ENCODE measurements at regions not wholly inside any gene's neighbourhood (a gene's known extent, or its start where the extent isn't known, plus 50 kb on each side); places are given as distances from the start of the nearest gene placed in this dataset.

DNA sequence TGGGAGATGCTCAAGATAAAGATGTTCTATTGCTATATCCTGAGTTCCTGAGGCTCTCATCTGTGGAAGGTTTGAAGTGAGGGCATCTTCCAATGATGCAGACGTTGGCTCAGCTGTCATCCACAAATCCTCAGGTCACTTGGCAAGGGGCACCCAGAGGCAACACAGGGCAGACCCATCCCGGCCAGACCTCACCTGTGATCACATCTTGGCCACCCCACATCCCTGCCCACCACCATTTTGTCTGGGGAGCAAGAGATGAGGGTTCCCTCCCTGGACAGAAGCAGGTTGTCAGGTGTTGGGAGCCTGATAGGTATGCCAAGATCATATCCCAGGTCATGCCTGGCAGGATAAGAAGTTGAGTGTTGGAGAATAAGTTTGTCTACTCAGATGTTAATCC, 918.2 kb upstream of the ZNF722 start:
- TF ChIP-seq, protein P1, sequence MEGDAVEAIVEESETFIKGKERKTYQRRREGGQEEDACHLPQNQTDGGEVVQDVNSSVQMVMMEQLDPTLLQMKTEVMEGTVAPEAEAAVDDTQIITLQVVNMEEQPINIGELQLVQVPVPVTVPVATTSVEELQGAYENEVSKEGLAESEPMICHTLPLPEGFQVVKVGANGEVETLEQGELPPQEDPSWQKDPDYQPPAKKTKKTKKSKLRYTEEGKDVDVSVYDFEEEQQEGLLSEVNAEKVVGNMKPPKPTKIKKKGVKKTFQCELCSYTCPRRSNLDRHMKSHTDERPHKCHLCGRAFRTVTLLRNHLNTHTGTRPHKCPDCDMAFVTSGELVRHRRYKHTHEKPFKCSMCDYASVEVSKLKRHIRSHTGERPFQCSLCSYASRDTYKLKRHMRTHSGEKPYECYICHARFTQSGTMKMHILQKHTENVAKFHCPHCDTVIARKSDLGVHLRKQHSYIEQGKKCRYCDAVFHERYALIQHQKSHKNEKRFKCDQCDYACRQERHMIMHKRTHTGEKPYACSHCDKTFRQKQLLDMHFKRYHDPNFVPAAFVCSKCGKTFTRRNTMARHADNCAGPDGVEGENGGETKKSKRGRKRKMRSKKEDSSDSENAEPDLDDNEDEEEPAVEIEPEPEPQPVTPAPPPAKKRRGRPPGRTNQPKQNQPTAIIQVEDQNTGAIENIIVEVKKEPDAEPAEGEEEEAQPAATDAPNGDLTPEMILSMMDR (conservative IDR thresholded peaks at IDR 0.05; ENCODE audit: low read depth in 2 of 2), result no peak
- no peak for TF ChIP-seq CREB1 (CRISPR knock-in tag; IDR thresholded peaks at IDR 0.05; ENCODE audit: low read depth)
- no peak for TF ChIP-seq POLR2AphosphoS5 (IDR thresholded peaks at IDR 0.05; ENCODE audit: low read depth)
- TF ChIP-seq JUNB (IDR thresholded peaks at IDR 0.05; ENCODE audit: unreplicated experiment), result no peak
- TF ChIP-seq, protein P2, sequence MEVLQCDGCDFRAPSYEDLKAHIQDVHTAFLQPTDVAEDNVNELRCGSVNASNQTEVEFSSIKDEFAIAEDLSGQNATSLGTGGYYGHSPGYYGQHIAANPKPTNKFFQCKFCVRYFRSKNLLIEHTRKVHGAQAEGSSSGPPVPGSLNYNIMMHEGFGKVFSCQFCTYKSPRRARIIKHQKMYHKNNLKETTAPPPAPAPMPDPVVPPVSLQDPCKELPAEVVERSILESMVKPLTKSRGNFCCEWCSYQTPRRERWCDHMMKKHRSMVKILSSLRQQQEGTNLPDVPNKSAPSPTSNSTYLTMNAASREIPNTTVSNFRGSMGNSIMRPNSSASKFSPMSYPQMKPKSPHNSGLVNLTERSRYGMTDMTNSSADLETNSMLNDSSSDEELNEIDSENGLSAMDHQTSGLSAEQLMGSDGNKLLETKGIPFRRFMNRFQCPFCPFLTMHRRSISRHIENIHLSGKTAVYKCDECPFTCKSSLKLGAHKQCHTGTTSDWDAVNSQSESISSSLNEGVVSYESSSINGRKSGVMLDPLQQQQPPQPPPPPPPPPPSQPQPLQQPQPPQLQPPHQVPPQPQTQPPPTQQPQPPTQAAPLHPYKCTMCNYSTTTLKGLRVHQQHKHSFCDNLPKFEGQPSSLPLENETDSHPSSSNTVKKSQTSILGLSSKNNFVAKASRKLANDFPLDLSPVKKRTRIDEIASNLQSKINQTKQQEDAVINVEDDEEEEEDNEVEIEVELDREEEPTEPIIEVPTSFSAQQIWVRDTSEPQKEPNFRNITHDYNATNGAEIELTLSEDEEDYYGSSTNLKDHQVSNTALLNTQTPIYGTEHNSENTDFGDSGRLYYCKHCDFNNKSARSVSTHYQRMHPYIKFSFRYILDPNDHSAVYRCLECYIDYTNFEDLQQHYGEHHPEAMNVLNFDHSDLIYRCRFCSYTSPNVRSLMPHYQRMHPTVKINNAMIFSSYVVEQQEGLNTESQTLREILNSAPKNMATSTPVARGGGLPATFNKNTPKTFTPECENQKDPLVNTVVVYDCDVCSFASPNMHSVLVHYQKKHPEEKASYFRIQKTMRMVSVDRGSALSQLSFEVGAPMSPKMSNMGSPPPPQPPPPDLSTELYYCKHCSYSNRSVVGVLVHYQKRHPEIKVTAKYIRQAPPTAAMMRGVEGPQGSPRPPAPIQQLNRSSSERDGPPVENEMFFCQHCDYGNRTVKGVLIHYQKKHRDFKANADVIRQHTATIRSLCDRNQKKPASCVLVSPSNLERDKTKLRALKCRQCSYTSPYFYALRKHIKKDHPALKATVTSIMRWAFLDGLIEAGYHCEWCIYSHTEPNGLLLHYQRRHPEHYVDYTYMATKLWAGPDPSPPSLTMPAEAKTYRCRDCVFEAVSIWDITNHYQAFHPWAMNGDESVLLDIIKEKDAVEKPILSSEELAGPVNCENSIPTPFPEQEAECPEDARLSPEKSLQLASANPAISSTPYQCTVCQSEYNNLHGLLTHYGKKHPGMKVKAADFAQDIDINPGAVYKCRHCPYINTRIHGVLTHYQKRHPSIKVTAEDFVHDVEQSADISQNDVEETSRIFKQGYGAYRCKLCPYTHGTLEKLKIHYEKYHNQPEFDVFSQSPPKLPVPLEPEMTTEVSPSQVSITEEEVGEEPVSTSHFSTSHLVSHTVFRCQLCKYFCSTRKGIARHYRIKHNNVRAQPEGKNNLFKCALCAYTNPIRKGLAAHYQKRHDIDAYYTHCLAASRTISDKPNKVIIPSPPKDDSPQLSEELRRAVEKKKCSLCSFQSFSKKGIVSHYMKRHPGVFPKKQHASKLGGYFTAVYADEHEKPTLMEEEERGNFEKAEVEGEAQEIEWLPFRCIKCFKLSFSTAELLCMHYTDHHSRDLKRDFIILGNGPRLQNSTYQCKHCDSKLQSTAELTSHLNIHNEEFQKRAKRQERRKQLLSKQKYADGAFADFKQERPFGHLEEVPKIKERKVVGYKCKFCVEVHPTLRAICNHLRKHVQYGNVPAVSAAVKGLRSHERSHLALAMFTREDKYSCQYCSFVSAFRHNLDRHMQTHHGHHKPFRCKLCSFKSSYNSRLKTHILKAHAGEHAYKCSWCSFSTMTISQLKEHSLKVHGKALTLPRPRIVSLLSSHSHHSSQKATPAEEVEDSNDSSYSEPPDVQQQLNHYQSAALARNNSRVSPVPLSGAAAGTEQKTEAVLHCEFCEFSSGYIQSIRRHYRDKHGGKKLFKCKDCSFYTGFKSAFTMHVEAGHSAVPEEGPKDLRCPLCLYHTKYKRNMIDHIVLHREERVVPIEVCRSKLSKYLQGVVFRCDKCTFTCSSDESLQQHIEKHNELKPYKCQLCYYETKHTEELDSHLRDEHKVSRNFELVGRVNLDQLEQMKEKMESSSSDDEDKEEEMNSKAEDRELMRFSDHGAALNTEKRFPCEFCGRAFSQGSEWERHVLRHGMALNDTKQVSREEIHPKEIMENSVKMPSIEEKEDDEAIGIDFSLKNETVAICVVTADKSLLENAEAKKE (CRISPR knock-in tag; IDR thresholded peaks at IDR 0.05), result no peak
- no peak for TF ChIP-seq ZNF331 (CRISPR knock-in tag; IDR thresholded peaks at IDR 0.05; ENCODE audit: low read depth)
- TF ChIP-seq, protein P3, sequence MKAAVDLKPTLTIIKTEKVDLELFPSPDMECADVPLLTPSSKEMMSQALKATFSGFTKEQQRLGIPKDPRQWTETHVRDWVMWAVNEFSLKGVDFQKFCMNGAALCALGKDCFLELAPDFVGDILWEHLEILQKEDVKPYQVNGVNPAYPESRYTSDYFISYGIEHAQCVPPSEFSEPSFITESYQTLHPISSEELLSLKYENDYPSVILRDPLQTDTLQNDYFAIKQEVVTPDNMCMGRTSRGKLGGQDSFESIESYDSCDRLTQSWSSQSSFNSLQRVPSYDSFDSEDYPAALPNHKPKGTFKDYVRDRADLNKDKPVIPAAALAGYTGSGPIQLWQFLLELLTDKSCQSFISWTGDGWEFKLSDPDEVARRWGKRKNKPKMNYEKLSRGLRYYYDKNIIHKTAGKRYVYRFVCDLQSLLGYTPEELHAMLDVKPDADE (IDR thresholded peaks at IDR 0.05), result no peak
- TF ChIP-seq EZH2 (IDR thresholded peaks at IDR 0.05; ENCODE audit: low read depth, unreplicated experiment), result no peak
- no peak for TF ChIP-seq EZH2phosphoT487 (IDR thresholded peaks at IDR 0.05; ENCODE audit: unreplicated experiment)
- no peak for TF ChIP-seq ZNF114 (CRISPR knock-in tag; IDR thresholded peaks at IDR 0.05)
- TF ChIP-seq STAT1 (IDR thresholded peaks at IDR 0.05; ENCODE audit: unreplicated experiment), result no peak
- TF ChIP-seq REST (IDR thresholded peaks at IDR 0.05; ENCODE audit: unreplicated experiment), result no peak
- TF ChIP-seq NANOG (IDR thresholded peaks at IDR 0.05; ENCODE audit: borderline replicate concordance), result no peak
- no peaks in the 10 kb centered on the region for H3K36me3 ChIP-seq (ENCODE audit: insufficient read depth)
- H3F3A ChIP-seq (replicated peaks; ENCODE audit: low read depth), result no peaks in the 10 kb centered on the region
- no peak overlapping the region for H3K4me3 ChIP-seq
- no peak overlapping the region for H3K4me2 ChIP-seq
- Mint-ChIP-seq H3K36me3 (ENCODE audit: low read depth) (peaks cover 28% of the 10 kb centered on the region), H3K27ac (no peak overlapping the region), H3K4me1 (no peaks in the 10 kb centered on the region), H3K9me3 (peaks cover 98% of the 10 kb centered on the region), H3K27me3 (ENCODE audit: insufficient read depth, low read depth, poor library complexity) (peaks cover 2% of the 10 kb centered on the region), H3K4me3 (no peak overlapping the region)
- H3K79me2 ChIP-seq (replicated peaks; ENCODE audit: insufficient read depth), result no peaks in the 10 kb centered on the region
- H2AFZ ChIP-seq, result no peak overlapping the region
- ATAC-seq (no peak), DNase-seq (ENCODE audit: low spot score) (no peak)
- no peaks in the 10 kb centered on the region for H3K27me3 ChIP-seq (ENCODE audit: insufficient read depth)
- H3K9me2 ChIP-seq (ENCODE audit: insufficient read depth), result no peaks in the 10 kb centered on the region
- H3K4me1 ChIP-seq (ENCODE audit: insufficient read depth), result no peaks in the 10 kb centered on the region
- no peaks in the 10 kb centered on the region for H4K20me1 ChIP-seq (replicated peaks; ENCODE audit: insufficient read depth)
- no peak overlapping the region for H3K27ac ChIP-seq (ENCODE audit: low read depth)
